Prostate gland (tissue), 2 donors: ENCODE measurements at regions not wholly inside any gene's neighbourhood (a gene's known extent, or its start where the extent isn't known, plus 50 kb on each side); places are given as distances from the start of the nearest gene placed in this dataset.

Source experiments
- DNase-seq: peaks from one replicate; pipeline ENCODE4 v3.0.0-alpha.2; 2019; ENCODE audit warnings: low spot score
- H3K27ac ChIP-seq, 2 donors: fragments of 200-600 bp; sonication (generic); 2 replicates each; pipeline ENCODE4 v1.5.1; 2017 to 2019
- H3K27me3 ChIP-seq: fragments of 200-600 bp; sonication (generic); replicated peaks from 2 replicates; pipeline ENCODE4 v1.5.1; 2019; ENCODE audit not compliant: insufficient read depth
- H3K36me3 ChIP-seq, 2 donors: fragments of 200-600 bp; sonication (generic); 1 replicate in 1 of 2; 2 replicates in 1 of 2; pipeline versions ENCODE4 v1.5.1 to v1.8.1; 2017 to 2019
- H3K4me1 ChIP-seq: fragments of 200-600 bp; sonication (generic); replicated peaks from 2 replicates; pipeline ENCODE4 v1.5.1; 2019
- H3K4me3 ChIP-seq, 2 donors: fragments of 200-600 bp; sonication (generic); 2 replicates each; pipeline ENCODE4 v1.5.1; 2017 to 2019
- H3K9me3 ChIP-seq: fragments of 200-600 bp; sonication (generic); 2 replicates; pipeline ENCODE4 v1.5.1; 2017
- POLR2A ChIP-seq: fragments of 450-650 bp; IDR thresholded peaks from one replicate; pipeline ENCODE4 v1.6.1; 2016; ENCODE audit warnings: antibody characterized with exemption, mild to moderate bottlenecking
- POLR2AphosphoS5 ChIP-seq: sonication (generic); formaldehyde crosslinking; IDR thresholded peaks from one replicate; pipeline ENCODE4 v1.6.1; 2017; ENCODE audit warnings: antibody characterized with exemption
- WGBS: methylation state at CpG from one replicate; pipeline ENCODE4 v1.1.5; 2018; 5-methylcytosine and 5-hydroxymethylcytosine counted together
- intact Hi-C: fragments of 100-400 bp; cut with DNase I; formaldehyde crosslinking; loops from one replicate; pipeline ENCODE4 v1.14.2; 2022
- TF ChIP-seq, protein P1 (sequence below), 4 experiments: fragments of 200-600 bp in 2 of 4; fragments of 450-650 bp in 2 of 4; sonication (generic) in 2 of 4; IDR thresholded peaks; 1 replicate in 3 of 4; 2 replicates in 1 of 4; pipeline ENCODE4 v1.5.1; 2016 to 2019; ENCODE audit warnings: antibody characterized with exemption in 4 of 4, mild to moderate bottlenecking in 2 of 4, moderate library complexity in 2 of 4

DNA sequence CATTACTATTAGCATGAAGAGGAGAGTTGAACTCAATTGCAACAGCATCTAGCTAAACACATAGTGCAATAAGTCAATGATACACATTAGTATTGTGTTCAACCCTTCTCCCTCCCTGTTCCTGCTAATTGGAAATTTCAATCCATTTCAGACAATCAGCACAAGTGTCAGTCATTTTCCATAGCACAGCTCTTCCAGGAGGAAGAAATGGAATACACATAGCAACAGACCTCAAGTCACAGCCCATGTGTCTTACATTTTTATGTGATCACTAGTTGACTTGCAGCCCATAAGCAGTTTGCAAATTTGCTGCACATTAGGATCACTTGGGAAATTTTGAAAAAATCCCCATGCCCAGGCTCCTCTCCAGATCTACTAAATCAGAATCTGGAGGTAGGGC is 636.9 kb downstream of the TLE4 start:
- Histone ChIP-seq H3K27me3 (no peaks in the 10 kb centered on the region), H3K36me3 (no peaks in the 10 kb centered on the region), H3K4me1 (no peaks in the 10 kb centered on the region), H3K4me3 (no peak overlapping the region), H3K9me3 (no peaks in the 10 kb centered on the region), H3K27ac (no peak overlapping the region)
- no peak for TF ChIP-seq POLR2AphosphoS5
- TF ChIP-seq POLR2A, result no peak
- TF ChIP-seq, protein P1, sequence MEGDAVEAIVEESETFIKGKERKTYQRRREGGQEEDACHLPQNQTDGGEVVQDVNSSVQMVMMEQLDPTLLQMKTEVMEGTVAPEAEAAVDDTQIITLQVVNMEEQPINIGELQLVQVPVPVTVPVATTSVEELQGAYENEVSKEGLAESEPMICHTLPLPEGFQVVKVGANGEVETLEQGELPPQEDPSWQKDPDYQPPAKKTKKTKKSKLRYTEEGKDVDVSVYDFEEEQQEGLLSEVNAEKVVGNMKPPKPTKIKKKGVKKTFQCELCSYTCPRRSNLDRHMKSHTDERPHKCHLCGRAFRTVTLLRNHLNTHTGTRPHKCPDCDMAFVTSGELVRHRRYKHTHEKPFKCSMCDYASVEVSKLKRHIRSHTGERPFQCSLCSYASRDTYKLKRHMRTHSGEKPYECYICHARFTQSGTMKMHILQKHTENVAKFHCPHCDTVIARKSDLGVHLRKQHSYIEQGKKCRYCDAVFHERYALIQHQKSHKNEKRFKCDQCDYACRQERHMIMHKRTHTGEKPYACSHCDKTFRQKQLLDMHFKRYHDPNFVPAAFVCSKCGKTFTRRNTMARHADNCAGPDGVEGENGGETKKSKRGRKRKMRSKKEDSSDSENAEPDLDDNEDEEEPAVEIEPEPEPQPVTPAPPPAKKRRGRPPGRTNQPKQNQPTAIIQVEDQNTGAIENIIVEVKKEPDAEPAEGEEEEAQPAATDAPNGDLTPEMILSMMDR (IDR thresholded peaks at IDR 0.05), result no peak
- DNase-seq, result no peak
- intact Hi-C loops, result no loop called here

DNA sequence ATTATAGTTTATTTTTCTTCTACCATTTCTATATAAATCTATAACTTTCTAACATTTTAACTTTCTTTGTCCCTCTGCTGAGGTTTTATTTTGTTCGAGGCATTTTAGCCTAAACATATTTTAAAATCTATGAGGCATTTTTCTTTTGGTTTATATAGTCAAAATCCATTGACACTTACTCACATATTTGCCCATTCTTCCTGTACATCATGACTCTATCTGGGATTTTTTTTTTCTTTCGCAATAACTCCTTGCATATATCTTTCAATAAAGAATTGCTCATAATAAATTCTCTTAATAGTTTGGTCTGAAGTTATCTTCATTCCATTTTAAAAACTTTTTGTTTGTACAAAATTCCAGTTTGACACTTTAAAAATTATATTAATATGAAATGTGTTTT is 632.3 kb downstream of the TLE4 start:
- intact Hi-C loops, result no loop called here
- H3K27ac ChIP-seq, result no peak overlapping the region
- H3K4me1 ChIP-seq, result no peaks in the 10 kb centered on the region
- H3K36me3 ChIP-seq, result no peaks in the 10 kb centered on the region
- H3K4me3 ChIP-seq, result no peak overlapping the region
- no peaks in the 10 kb centered on the region for H3K27me3 ChIP-seq
- no peaks in the 10 kb centered on the region for H3K9me3 ChIP-seq
- no peak for DNase-seq
- WGBS, result 98% methylated on average over 2 of the region's 2 CpGs
- TF ChIP-seq POLR2A, result no peak
- no peak for TF ChIP-seq POLR2AphosphoS5
- TF ChIP-seq, protein P1 (IDR thresholded peaks at IDR 0.05), result no peak

DNA sequence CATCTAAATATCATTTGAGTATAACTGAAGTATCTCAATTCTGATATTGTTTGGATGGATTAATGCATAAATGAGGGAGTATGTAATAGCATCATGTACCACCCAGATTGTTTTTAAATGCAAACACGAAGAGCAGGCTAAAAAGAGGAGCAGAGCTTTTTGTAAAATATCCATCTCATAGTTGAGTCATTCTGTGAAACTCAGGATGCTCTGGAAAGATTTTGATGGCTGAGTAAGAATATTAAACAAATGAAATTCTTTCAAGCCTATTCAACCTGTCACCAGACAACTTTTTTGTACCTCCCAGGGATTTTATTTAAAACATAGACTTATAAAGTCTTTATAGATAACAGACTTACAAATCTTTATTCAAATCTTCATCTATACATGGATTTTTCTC is 625.9 kb downstream of the TLE4 start:
- TF ChIP-seq POLR2A, result no peak
- TF ChIP-seq, protein P1 (IDR thresholded peaks at IDR 0.05), result no peak
- TF ChIP-seq POLR2AphosphoS5, result no peak
- H3K27me3 ChIP-seq, result no peaks in the 10 kb centered on the region
- WGBS, result 54% methylated on average over 1 of the region's 1 CpG

DNA sequence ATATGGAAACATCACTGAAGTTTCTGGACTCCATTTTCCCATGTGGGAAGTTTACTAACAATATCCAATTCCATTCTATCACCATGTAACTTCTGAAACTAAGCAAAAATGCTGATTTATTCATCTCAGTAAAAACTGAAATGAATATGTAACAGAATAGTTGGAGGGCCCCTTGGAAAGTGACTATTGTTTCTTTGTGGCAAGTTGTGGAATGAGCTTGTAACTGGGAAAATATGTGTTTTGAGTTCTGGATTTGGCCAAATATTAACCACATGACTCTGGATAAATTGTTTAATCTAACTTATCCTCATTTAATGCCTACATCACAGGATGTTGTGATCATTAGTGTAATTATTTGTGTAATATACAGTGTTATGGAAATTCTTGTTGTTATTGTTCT is 619.3 kb downstream of the TLE4 start:
- TF ChIP-seq, protein P1 (IDR thresholded peaks at IDR 0.05), result no peak
- no peak for TF ChIP-seq POLR2AphosphoS5
- TF ChIP-seq POLR2A, result no peak
- Histone ChIP-seq H3K27me3 (no peaks in the 10 kb centered on the region), H3K9me3 (no peaks in the 10 kb centered on the region), H3K4me3 (no peak overlapping the region), H3K36me3 (no peaks in the 10 kb centered on the region), H3K4me1 (no peaks in the 10 kb centered on the region), H3K27ac (no peak overlapping the region)
- intact Hi-C loops, result no loop called here
- DNase-seq, result no peak

More for the DNA sequence above, 625.9 kb downstream of the TLE4 start:
- Histone ChIP-seq H3K36me3 (no peaks in the 10 kb centered on the region), H3K4me3 (no peak overlapping the region), H3K9me3 (no peaks in the 10 kb centered on the region), H3K27ac (no peak overlapping the region), H3K4me1 (no peaks in the 10 kb centered on the region)
- intact Hi-C loops, result no loop called here
- DNase-seq, result no peak

DNA sequence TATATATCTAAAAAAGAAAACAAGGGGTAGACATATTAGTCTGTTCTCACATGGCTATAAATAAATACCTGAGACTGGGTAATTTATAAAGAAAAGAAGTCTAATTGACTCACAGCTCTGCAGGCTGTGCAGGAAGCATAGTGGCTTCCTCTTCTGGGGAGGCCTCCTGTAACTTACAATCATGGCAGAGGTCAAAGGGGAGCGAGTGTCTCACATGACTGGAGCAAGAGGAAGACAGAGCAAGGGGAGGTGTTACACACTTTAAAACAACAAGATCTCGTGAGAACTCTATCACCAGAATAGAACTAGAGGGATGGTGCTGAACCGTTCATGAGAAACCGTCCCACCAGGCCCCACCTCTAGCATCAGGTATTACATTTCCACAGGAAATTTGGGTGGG is 616.8 kb downstream of the TLE4 start:
- H3K36me3 ChIP-seq, result no peaks in the 10 kb centered on the region
- H3K4me1 ChIP-seq, result no peaks in the 10 kb centered on the region
- intact Hi-C loops, result no loop called here
- no peak overlapping the region for H3K4me3 ChIP-seq
- 85% methylated on average over 4 of the region's 4 CpGs for WGBS
- no peak for TF ChIP-seq POLR2A
- TF ChIP-seq, protein P1 (IDR thresholded peaks at IDR 0.05), result no peak
- TF ChIP-seq POLR2AphosphoS5, result no peak
- no peak overlapping the region for H3K27ac ChIP-seq
- no peaks in the 10 kb centered on the region for H3K27me3 ChIP-seq
- no peak for DNase-seq
- no peaks in the 10 kb centered on the region for H3K9me3 ChIP-seq
